ENCODE measurements at regions not wholly inside any gene's neighbourhood (a gene's known extent, or its start where the extent isn't known, plus 50 kb on each side); places are given as distances from the start of the nearest gene placed in this dataset.

- no peaks in the 10 kb centered on the region for H3K36me3 ChIP-seq (ENCODE audit: control insufficient read depth in 2 of 2, extremely low read depth in 1 of 2, insufficient read depth in 2 of 2, low read length in 2 of 2)
- H3K27ac ChIP-seq (ENCODE audit: insufficient read depth, low read depth, low read length), result no peak overlapping the region
- H3K4me2 ChIP-seq (ENCODE audit: insufficient read depth, low read length), result no peak overlapping the region
- no peaks in the 10 kb centered on the region for H3K9me3 ChIP-seq (replicated peaks; ENCODE audit: control insufficient read depth, insufficient read depth, low read length)
- H3K9me1 ChIP-seq (replicated peaks; ENCODE audit: control insufficient read depth, extremely low read depth, insufficient read depth, low read length), result no peaks in the 10 kb centered on the region
- no peak for DNase-seq (ENCODE audit: low read depth, low spot score)
- H3K9ac ChIP-seq (replicated peaks; ENCODE audit: extremely low read depth, insufficient read depth, low read length), result no peak overlapping the region
- no peaks in the 10 kb centered on the region for H3K79me2 ChIP-seq (ENCODE audit: control insufficient read depth, insufficient read depth, low read length)
- no peak for FAIRE-seq
- TF ChIP-seq JUN (IDR thresholded peaks at IDR 0.05; ENCODE audit: borderline replicate concordance, insufficient read depth, insufficient read length, low read depth), result no peak
- no peak for TF ChIP-seq POLR2A (IDR thresholded peaks at IDR 0.05; ENCODE audit: low read depth, low read length)
- TF ChIP-seq POLR2AphosphoS5 (IDR thresholded peaks at IDR 0.05; ENCODE audit: insufficient read depth, low read depth, low read length), result no peak
- no peak for TF ChIP-seq MAX (IDR thresholded peaks at IDR 0.05; ENCODE audit: insufficient read depth, insufficient read length)
- no peak for TF ChIP-seq EZH2 (IDR thresholded peaks at IDR 0.05; ENCODE audit: borderline replicate concordance, low read depth, low read length, severe bottlenecking)
- no peak for TF ChIP-seq GATA2 (IDR thresholded peaks at IDR 0.05; ENCODE audit: insufficient read depth, insufficient read length, low read depth, low read length)
- no peak for TF ChIP-seq FOS (IDR thresholded peaks at IDR 0.05; ENCODE audit: borderline replicate concordance, insufficient read depth, low read length)
- no peak for TF ChIP-seq CTCF (IDR thresholded peaks at IDR 0.05; ENCODE audit: extremely low read depth in 1 of 2, insufficient read depth in 1 of 2, low read depth in 1 of 2, low read length in 2 of 2)
- H4K20me1 ChIP-seq (replicated peaks; ENCODE audit: control insufficient read depth, extremely low read depth, insufficient read depth, low read length), result no peaks in the 10 kb centered on the region
- BruUV-seq (replicated peaks), result no TSS peak
- H3K4me3 ChIP-seq (replicated peaks in 1 of 3; ENCODE audit: insufficient read depth in 1 of 3, low read depth in 1 of 3, low read length in 3 of 3), result no peak overlapping the region
- no peaks in the 10 kb centered on the region for H3K4me1 ChIP-seq (ENCODE audit: control insufficient read depth, extremely low read depth, insufficient read depth, low read length)
- ChIA-PET POLR2A (no interaction called here), CTCF (no interaction called here)
- dilution Hi-C loops (cut with MboI; ENCODE audit: extremely low pct_ligation_motif_present, low sequenced_read_pairs), result no loop called here
- H3K27me3 ChIP-seq (ENCODE audit: control insufficient read depth in 2 of 2, insufficient read depth in 2 of 2, low read length in 2 of 2), result peaks cover 0 to 6% of the 10 kb centered on the region in 2 experiments
- H2AFZ ChIP-seq (ENCODE audit: low read depth, low read length), result no peak overlapping the region
- intact Hi-C loops (cut with micrococcal nuclease), result no loop called here
These were observed 70.9 kb upstream of the BHLHE23 start for GRCh38 chr20:63077705-63078104.
